ENCODE measurements at regions not wholly inside any gene's neighbourhood (a gene's known extent, or its start where the extent isn't known, plus 50 kb on each side); places are given as distances from the start of the nearest gene placed in this dataset.

GRCh38 chr7:46557295-46557711 is 636.2 kb upstream of the IGFBP3 start:
- Histone ChIP-seq H3K27ac (no peak overlapping the region), H3K27me3 (no peaks in the 10 kb centered on the region), H3K4me1 (no peaks in the 10 kb centered on the region), H3K36me3 (no peaks in the 10 kb centered on the region), H3K9me3 (peaks cover 0 to 3% of the 10 kb centered on the region in 2 donors), H3K4me3 (no peak overlapping the region)
- DNase-seq (ENCODE audit: low spot score in 2 of 2) = no peak
- intact Hi-C loops (cut with DNase I) = no loop called here
- TF ChIP-seq CTCF (IDR thresholded peaks at IDR 0.05) = no peak

GRCh38 chr7:46554688-46555422 is 633.8 kb upstream of the IGFBP3 start:
- intact Hi-C loops (cut with DNase I) = no loop called here
- Histone ChIP-seq H3K27ac (no peak overlapping the region), H3K4me1 (no peaks in the 10 kb centered on the region), H3K36me3 (no peaks in the 10 kb centered on the region), H3K9me3 (no peaks in the 10 kb centered on the region), H3K4me3 (no peak overlapping the region), H3K27me3 (no peaks in the 10 kb centered on the region)
- TF ChIP-seq CTCF (IDR thresholded peaks at IDR 0.05) = no peak
- DNase-seq (ENCODE audit: low spot score in 2 of 2) = no peak

GRCh38 chr7:46551603-46552002 is 630.5 kb upstream of the IGFBP3 start:
- DNase-seq (ENCODE audit: low spot score in 2 of 2) = no peak
- no peak for TF ChIP-seq CTCF (IDR thresholded peaks at IDR 0.05)
- intact Hi-C loops (cut with DNase I) = no loop called here
- Histone ChIP-seq H3K4me1 (no peaks in the 10 kb centered on the region), H3K4me3 (no peak overlapping the region), H3K27me3 (no peaks in the 10 kb centered on the region), H3K27ac (no peak overlapping the region), H3K36me3 (no peaks in the 10 kb centered on the region), H3K9me3 (no peaks in the 10 kb centered on the region)

GRCh38 chr7:46550864-46551263 is 629.8 kb upstream of the IGFBP3 start:
- no peak overlapping the region for H3K27ac ChIP-seq
- intact Hi-C loops (cut with DNase I) = no loop called here
- no peaks in the 10 kb centered on the region for H3K9me3 ChIP-seq
- DNase-seq (ENCODE audit: low spot score in 2 of 2) = no peak
- H3K4me1 ChIP-seq = no peaks in the 10 kb centered on the region
- no peaks in the 10 kb centered on the region for H3K27me3 ChIP-seq
- no peak for TF ChIP-seq CTCF (IDR thresholded peaks at IDR 0.05)
- no peak overlapping the region for H3K4me3 ChIP-seq
- H3K36me3 ChIP-seq = no peaks in the 10 kb centered on the region

- no peaks in the 10 kb centered on the region for H3K9me3 ChIP-seq
- no peak overlapping the region for H3K4me3 ChIP-seq
- TF ChIP-seq CTCF (IDR thresholded peaks at IDR 0.05) = no peak
- H3K27ac ChIP-seq = no peak overlapping the region
- intact Hi-C loops (cut with DNase I) = no loop called here
- no peaks in the 10 kb centered on the region for H3K36me3 ChIP-seq
- H3K27me3 ChIP-seq = no peaks in the 10 kb centered on the region
- no peaks in the 10 kb centered on the region for H3K4me1 ChIP-seq
- DNase-seq (ENCODE audit: low spot score in 2 of 2) = no peak
These were observed 629.0 kb upstream of the IGFBP3 start for GRCh38 chr7:46549892-46550639.

Data from ascending aorta (tissue), 2 donors.